ENCODE measurements at regions not wholly inside any gene's neighbourhood (a gene's known extent, or its start where the extent isn't known, plus 50 kb on each side); places are given as distances from the start of the nearest gene placed in this dataset.
"Not testable (repeated sequence)": the region's sequence is repeated elsewhere in the genome, so short reads cannot be mapped to it uniquely, and the experiment has no call there.

DNA sequence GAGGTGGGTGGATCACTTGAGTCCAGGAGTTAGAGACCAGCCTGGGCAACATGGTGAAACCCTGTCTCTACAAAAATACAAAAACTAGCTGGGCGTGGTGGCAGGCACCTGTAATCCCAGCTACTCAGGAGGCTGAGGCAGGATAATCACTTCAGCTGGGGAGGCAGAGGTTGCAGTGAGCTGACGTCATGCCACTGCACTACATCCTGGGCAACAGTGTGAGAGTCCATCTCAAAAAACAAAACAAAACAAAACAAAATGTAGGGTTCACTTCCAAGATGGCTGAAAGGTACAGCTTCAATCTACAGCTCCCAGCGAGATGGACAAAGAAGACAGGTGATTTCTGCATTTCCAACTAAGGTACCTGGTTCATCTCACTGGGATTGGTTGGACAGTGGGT lies 291.6 kb downstream of the HGF start:
- TF ChIP-seq ZFP3 (tag by site-specific recombination; IDR thresholded peaks at IDR 0.05; ENCODE audit: low read depth); TCF7L2 (IDR thresholded peaks at IDR 0.05; ENCODE audit: borderline replicate concordance, low read depth, low read length); ZBTB8A (tag by site-specific recombination; IDR thresholded peaks at IDR 0.05); ZNF138 (tag by site-specific recombination; IDR thresholded peaks at IDR 0.05; ENCODE audit: borderline replicate concordance); ZNF121 (tag by site-specific recombination; IDR thresholded peaks at IDR 0.05); ZNF776 (tag by site-specific recombination; IDR thresholded peaks at IDR 0.05; ENCODE audit: borderline replicate concordance): not testable (repeated sequence)
- TF ChIP-seq, protein P1, sequence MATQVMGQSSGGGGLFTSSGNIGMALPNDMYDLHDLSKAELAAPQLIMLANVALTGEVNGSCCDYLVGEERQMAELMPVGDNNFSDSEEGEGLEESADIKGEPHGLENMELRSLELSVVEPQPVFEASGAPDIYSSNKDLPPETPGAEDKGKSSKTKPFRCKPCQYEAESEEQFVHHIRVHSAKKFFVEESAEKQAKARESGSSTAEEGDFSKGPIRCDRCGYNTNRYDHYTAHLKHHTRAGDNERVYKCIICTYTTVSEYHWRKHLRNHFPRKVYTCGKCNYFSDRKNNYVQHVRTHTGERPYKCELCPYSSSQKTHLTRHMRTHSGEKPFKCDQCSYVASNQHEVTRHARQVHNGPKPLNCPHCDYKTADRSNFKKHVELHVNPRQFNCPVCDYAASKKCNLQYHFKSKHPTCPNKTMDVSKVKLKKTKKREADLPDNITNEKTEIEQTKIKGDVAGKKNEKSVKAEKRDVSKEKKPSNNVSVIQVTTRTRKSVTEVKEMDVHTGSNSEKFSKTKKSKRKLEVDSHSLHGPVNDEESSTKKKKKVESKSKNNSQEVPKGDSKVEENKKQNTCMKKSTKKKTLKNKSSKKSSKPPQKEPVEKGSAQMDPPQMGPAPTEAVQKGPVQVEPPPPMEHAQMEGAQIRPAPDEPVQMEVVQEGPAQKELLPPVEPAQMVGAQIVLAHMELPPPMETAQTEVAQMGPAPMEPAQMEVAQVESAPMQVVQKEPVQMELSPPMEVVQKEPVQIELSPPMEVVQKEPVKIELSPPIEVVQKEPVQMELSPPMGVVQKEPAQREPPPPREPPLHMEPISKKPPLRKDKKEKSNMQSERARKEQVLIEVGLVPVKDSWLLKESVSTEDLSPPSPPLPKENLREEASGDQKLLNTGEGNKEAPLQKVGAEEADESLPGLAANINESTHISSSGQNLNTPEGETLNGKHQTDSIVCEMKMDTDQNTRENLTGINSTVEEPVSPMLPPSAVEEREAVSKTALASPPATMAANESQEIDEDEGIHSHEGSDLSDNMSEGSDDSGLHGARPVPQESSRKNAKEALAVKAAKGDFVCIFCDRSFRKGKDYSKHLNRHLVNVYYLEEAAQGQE (tag by site-specific recombination; IDR thresholded peaks at IDR 0.05): not testable (repeated sequence)
- TF ChIP-seq, protein P2, sequence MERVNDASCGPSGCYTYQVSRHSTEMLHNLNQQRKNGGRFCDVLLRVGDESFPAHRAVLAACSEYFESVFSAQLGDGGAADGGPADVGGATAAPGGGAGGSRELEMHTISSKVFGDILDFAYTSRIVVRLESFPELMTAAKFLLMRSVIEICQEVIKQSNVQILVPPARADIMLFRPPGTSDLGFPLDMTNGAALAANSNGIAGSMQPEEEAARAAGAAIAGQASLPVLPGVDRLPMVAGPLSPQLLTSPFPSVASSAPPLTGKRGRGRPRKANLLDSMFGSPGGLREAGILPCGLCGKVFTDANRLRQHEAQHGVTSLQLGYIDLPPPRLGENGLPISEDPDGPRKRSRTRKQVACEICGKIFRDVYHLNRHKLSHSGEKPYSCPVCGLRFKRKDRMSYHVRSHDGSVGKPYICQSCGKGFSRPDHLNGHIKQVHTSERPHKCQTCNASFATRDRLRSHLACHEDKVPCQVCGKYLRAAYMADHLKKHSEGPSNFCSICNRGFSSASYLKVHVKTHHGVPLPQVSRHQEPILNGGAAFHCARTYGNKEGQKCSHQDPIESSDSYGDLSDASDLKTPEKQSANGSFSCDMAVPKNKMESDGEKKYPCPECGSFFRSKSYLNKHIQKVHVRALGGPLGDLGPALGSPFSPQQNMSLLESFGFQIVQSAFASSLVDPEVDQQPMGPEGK (tag by site-specific recombination; IDR thresholded peaks at IDR 0.05): not testable (repeated sequence)
- TF ChIP-seq, protein P3, sequence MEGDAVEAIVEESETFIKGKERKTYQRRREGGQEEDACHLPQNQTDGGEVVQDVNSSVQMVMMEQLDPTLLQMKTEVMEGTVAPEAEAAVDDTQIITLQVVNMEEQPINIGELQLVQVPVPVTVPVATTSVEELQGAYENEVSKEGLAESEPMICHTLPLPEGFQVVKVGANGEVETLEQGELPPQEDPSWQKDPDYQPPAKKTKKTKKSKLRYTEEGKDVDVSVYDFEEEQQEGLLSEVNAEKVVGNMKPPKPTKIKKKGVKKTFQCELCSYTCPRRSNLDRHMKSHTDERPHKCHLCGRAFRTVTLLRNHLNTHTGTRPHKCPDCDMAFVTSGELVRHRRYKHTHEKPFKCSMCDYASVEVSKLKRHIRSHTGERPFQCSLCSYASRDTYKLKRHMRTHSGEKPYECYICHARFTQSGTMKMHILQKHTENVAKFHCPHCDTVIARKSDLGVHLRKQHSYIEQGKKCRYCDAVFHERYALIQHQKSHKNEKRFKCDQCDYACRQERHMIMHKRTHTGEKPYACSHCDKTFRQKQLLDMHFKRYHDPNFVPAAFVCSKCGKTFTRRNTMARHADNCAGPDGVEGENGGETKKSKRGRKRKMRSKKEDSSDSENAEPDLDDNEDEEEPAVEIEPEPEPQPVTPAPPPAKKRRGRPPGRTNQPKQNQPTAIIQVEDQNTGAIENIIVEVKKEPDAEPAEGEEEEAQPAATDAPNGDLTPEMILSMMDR (tag by site-specific recombination; IDR thresholded peaks at IDR 0.05): not testable (repeated sequence)
- TF ChIP-seq, protein P4, sequence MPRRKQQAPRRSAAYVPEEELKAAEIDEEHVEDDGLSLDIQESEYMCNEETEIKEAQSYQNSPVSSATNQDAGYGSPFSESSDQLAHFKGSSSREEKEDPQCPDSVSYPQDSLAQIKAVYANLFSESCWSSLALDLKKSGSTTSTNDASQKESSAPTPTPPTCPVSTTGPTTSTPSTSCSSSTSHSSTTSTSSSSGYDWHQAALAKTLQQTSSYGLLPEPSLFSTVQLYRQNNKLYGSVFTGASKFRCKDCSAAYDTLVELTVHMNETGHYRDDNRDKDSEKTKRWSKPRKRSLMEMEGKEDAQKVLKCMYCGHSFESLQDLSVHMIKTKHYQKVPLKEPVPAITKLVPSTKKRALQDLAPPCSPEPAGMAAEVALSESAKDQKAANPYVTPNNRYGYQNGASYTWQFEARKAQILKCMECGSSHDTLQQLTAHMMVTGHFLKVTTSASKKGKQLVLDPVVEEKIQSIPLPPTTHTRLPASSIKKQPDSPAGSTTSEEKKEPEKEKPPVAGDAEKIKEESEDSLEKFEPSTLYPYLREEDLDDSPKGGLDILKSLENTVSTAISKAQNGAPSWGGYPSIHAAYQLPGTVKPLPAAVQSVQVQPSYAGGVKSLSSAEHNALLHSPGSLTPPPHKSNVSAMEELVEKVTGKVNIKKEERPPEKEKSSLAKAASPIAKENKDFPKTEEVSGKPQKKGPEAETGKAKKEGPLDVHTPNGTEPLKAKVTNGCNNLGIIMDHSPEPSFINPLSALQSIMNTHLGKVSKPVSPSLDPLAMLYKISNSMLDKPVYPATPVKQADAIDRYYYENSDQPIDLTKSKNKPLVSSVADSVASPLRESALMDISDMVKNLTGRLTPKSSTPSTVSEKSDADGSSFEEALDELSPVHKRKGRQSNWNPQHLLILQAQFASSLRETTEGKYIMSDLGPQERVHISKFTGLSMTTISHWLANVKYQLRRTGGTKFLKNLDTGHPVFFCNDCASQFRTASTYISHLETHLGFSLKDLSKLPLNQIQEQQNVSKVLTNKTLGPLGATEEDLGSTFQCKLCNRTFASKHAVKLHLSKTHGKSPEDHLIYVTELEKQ (tag by site-specific recombination; IDR thresholded peaks at IDR 0.05; ENCODE audit: borderline replicate concordance): not testable (repeated sequence)
